Peyer's patch (tissue), 4 donors: ENCODE measurements at regions not wholly inside any gene's neighbourhood (a gene's known extent, or its start where the extent isn't known, plus 50 kb on each side); places are given as distances from the start of the nearest gene placed in this dataset.

ENCODE experiments used
- DNase-seq, 3 donors: peaks; one replicate each; pipeline ENCODE4 v3.0.0-alpha.2; 2017 to 2019
- H3K27ac ChIP-seq, 4 donors: fragments of 200-600 bp; sonication (generic); one replicate each; pipeline ENCODE4 v1.5.1; 2016 to 2019
- H3K27me3 ChIP-seq, 2 donors: fragments of 200-600 bp; sonication (generic); one replicate each; pipeline ENCODE4 v1.5.1; 2019
- H3K36me3 ChIP-seq, 3 donors: fragments of 200-600 bp; sonication (generic); one replicate each; pipeline ENCODE4 v1.5.1; 2016 to 2019
- H3K4me1 ChIP-seq, 4 donors: fragments of 200-600 bp; sonication (generic); one replicate each; pipeline ENCODE4 v1.5.1; 2016 to 2019
- H3K4me3 ChIP-seq, 4 donors: fragments of 200-600 bp; sonication (generic); 1 replicate in 3 of 4; 2 replicates in 1 of 4; pipeline ENCODE4 v1.5.1; 2016 to 2019; ENCODE audit warnings: mild to moderate bottlenecking in 1 of 4
- H3K9me3 ChIP-seq, 4 donors: fragments of 200-600 bp; sonication (generic); one replicate each; pipeline ENCODE4 v1.5.1; 2016 to 2019; ENCODE audit warnings: mild to moderate bottlenecking in 1 of 4
- CTCF ChIP-seq, 6 experiments: fragments of 450-650 bp in 4 of 6; fragments of 200-600 bp in 2 of 6; sonication (generic) in 1 of 6; IDR thresholded peaks; one replicate each; pipeline ENCODE4 v1.5.1; 2017 to 2019; ENCODE audit warnings: antibody characterized with exemption in 6 of 6, mild to moderate bottlenecking in 3 of 6, moderate library complexity in 1 of 6
- POLR2A ChIP-seq, 2 donors: fragments of 450-650 bp; IDR thresholded peaks; one replicate each; pipeline ENCODE4 v1.5.1; 2017; ENCODE audit warnings: antibody characterized with exemption in 2 of 2, mild to moderate bottlenecking in 2 of 2, moderate library complexity in 2 of 2

GRCh38 chr14:56491299-56492285, 88.0 kb upstream of the TMEM260 start:
- no peak for TF ChIP-seq POLR2A (IDR thresholded peaks at IDR 0.05)
- peak; percentile 13 to 64 (median 55) for TF ChIP-seq CTCF (IDR thresholded peaks at IDR 0.05)
- Histone ChIP-seq H3K4me1 (peaks cover 0 to 2% (median 0%) of the 10 kb centered on the region in 4 donors), H3K36me3 (no peaks in the 10 kb centered on the region), H3K9me3 (no peaks in the 10 kb centered on the region), H3K27ac (no peak overlapping the region), H3K27me3 (no peaks in the 10 kb centered on the region), H3K4me3 (no peak overlapping the region)
- peak in 2 of 3 donors; percentile 21 to 56 for DNase-seq

- H3K9me3 ChIP-seq: no peaks in the 10 kb centered on the region
- peaks cover 0 to 2% (median 0%) of the 10 kb centered on the region in 4 donors for H3K4me1 ChIP-seq
- no peak for DNase-seq
- H3K4me3 ChIP-seq: no peak overlapping the region
- no peak overlapping the region for H3K27ac ChIP-seq
- H3K27me3 ChIP-seq: no peaks in the 10 kb centered on the region
- no peak for TF ChIP-seq CTCF (IDR thresholded peaks at IDR 0.05)
- TF ChIP-seq POLR2A (IDR thresholded peaks at IDR 0.05): no peak
- H3K36me3 ChIP-seq: no peaks in the 10 kb centered on the region
Measured at GRCh38 chr14:56494167-56494566, 85.4 kb upstream of the TMEM260 start.

GRCh38 chr14:56498112-56498511, 81.5 kb upstream of the TMEM260 start:
- Histone ChIP-seq H3K4me3 (no peak overlapping the region), H3K27me3 (no peaks in the 10 kb centered on the region), H3K36me3 (no peaks in the 10 kb centered on the region), H3K9me3 (no peaks in the 10 kb centered on the region), H3K4me1 (no peaks in the 10 kb centered on the region), H3K27ac (no peak overlapping the region)
- TF ChIP-seq POLR2A (IDR thresholded peaks at IDR 0.05) (no peak), CTCF (IDR thresholded peaks at IDR 0.05) (no peak)
- DNase-seq: no peak

GRCh38 chr14:56501909-56502530, 77.6 kb upstream of the TMEM260 start:
- Histone ChIP-seq H3K27ac (no peak overlapping the region), H3K36me3 (no peaks in the 10 kb centered on the region), H3K4me3 (no peak overlapping the region), H3K9me3 (no peaks in the 10 kb centered on the region), H3K27me3 (no peaks in the 10 kb centered on the region), H3K4me1 (no peaks in the 10 kb centered on the region)
- no peak for DNase-seq
- TF ChIP-seq CTCF (IDR thresholded peaks at IDR 0.05) (no peak), POLR2A (IDR thresholded peaks at IDR 0.05) (no peak)

- Histone ChIP-seq H3K27ac (no peak overlapping the region), H3K4me3 (no peak overlapping the region), H3K9me3 (no peaks in the 10 kb centered on the region), H3K36me3 (no peaks in the 10 kb centered on the region), H3K4me1 (no peaks in the 10 kb centered on the region), H3K27me3 (no peaks in the 10 kb centered on the region)
- TF ChIP-seq POLR2A (IDR thresholded peaks at IDR 0.05) (no peak), CTCF (IDR thresholded peaks at IDR 0.05) (no peak)
- DNase-seq: no peak
Measured at GRCh38 chr14:56505361-56505760, 74.2 kb upstream of the TMEM260 start.
